Testis (tissue), 2 donors: ENCODE measurements at regions not wholly inside any gene's neighbourhood (a gene's known extent, or its start where the extent isn't known, plus 50 kb on each side); places are given as distances from the start of the nearest gene placed in this dataset.

ENCODE experiments used
- DNase-seq: peaks from one replicate; pipeline ENCODE4 v3.0.0-alpha.2; 2019
- H3K27ac ChIP-seq, 2 donors: fragments of 200-600 bp; sonication (generic); one replicate each; pipeline ENCODE4 v1.5.1; 2019
- H3K27me3 ChIP-seq: fragments of 200-600 bp; sonication (generic); one replicate; pipeline ENCODE4 v1.5.1; 2019
- H3K36me3 ChIP-seq: fragments of 200-600 bp; sonication (generic); one replicate; pipeline ENCODE4 v1.5.1; 2017; ENCODE audit warnings: low read depth; ENCODE audit errors: missing control alignments
- H3K4me1 ChIP-seq: fragments of 200-600 bp; sonication (generic); one replicate; pipeline ENCODE4 v1.5.1; 2019
- H3K4me3 ChIP-seq, 2 donors: fragments of 200-600 bp; sonication (generic); one replicate each; pipeline ENCODE4 v1.5.1; 2017 to 2019
- H3K9me3 ChIP-seq: fragments of 200-600 bp; sonication (generic); one replicate; pipeline ENCODE4 v1.5.1; 2017
- CTCF ChIP-seq, 3 experiments: fragments of 450-650 bp in 2 of 3; fragments of 200-600 bp in 1 of 3; sonication (generic) in 1 of 3; IDR thresholded peaks; one replicate each; pipeline ENCODE4 v1.5.1; 2016 to 2019; ENCODE audit warnings: antibody characterized with exemption in 3 of 3, mild to moderate bottlenecking in 2 of 3, moderate library complexity in 1 of 3
- POLR2A ChIP-seq: fragments of 450-650 bp; IDR thresholded peaks from one replicate; pipeline ENCODE4 v1.6.1; 2017; ENCODE audit warnings: antibody characterized with exemption, mild to moderate bottlenecking, moderate library complexity
- WGBS, 2 donors: methylation state at CpG; one replicate each; pipeline ENCODE4 v1.1.5; 2018; 5-methylcytosine and 5-hydroxymethylcytosine counted together
- intact Hi-C: fragments of 100-400 bp; cut with DNase I; formaldehyde crosslinking; loops from one replicate; pipeline ENCODE4 v1.15.1; 2023; ENCODE audit warnings: low total_unique reads

DNA sequence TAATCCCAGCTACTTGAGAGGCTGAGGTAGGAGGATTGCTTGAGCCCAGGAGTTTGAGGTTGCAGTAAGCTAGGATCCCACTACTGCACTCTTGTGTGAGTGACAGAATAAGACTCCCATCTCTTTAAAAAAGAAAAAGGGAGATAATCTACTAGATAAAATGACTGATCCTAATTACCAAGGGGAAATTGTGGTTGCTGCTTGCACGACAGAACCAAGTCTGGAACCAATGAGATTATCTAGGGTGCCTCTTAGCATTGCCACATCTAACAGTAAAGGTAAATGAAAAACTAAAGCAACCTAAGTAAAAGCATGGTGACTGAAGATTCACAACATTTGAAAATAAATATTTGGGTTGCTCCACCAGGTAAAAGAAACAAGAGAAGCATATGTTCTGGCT is 185.1 kb downstream of the PDHA2 start:
- no peak for DNase-seq
- Histone ChIP-seq H3K4me3 (no peak overlapping the region), H3K27me3 (no peaks in the 10 kb centered on the region), H3K36me3 (no peaks in the 10 kb centered on the region), H3K27ac (no peak overlapping the region), H3K9me3 (no peaks in the 10 kb centered on the region), H3K4me1 (no peaks in the 10 kb centered on the region)
- WGBS, 2 donors: 70 to 73% methylated on average over 1 of the region's 1 CpG
- no peak for TF ChIP-seq POLR2A
- no peak for TF ChIP-seq CTCF (IDR thresholded peaks at IDR 0.05)
- intact Hi-C loops: no loop called here

- peak; percentile 42 for DNase-seq
- Histone ChIP-seq H3K9me3 (no peaks in the 10 kb centered on the region), H3K27ac (no peak overlapping the region), H3K36me3 (no peaks in the 10 kb centered on the region), H3K4me1 (no peaks in the 10 kb centered on the region), H3K27me3 (no peaks in the 10 kb centered on the region), H3K4me3 (no peak overlapping the region)
- intact Hi-C loops: no loop called here
- no peak for TF ChIP-seq POLR2A
- TF ChIP-seq CTCF (IDR thresholded peaks at IDR 0.05): peak; percentile 25 to 51 (median 30)
Observed at GRCh38 chr4:96035727-96036126, 195.8 kb downstream of the PDHA2 start.

DNA sequence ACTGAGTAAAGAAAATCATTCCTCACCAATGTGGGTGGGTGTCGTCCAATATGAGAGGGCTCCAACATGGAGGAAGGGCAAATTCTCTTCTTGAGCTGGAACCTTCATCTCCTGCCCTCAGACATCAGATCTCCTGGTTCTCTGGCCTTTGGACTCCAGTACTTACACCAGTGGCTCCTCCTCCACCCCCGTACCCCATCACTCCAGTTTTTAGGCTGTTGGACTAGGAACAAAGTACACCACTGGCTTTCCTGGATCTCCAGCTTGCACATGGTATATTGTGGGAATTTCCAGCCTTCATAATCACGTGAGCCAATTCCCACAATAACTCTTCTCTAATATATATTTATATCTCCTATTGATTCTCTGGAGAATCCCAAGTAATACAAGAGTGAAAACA is 196.9 kb downstream of the PDHA2 start:
- Histone ChIP-seq H3K27me3 (no peaks in the 10 kb centered on the region), H3K27ac (no peak overlapping the region), H3K4me3 (no peak overlapping the region), H3K36me3 (no peaks in the 10 kb centered on the region), H3K4me1 (no peaks in the 10 kb centered on the region), H3K9me3 (no peaks in the 10 kb centered on the region)
- intact Hi-C loops: no loop called here
- TF ChIP-seq CTCF (IDR thresholded peaks at IDR 0.05) (no peak), POLR2A (no peak)
- DNase-seq: no peak
- WGBS, 2 donors: 89 to 90% methylated on average over 3 of the region's 3 CpGs

DNA sequence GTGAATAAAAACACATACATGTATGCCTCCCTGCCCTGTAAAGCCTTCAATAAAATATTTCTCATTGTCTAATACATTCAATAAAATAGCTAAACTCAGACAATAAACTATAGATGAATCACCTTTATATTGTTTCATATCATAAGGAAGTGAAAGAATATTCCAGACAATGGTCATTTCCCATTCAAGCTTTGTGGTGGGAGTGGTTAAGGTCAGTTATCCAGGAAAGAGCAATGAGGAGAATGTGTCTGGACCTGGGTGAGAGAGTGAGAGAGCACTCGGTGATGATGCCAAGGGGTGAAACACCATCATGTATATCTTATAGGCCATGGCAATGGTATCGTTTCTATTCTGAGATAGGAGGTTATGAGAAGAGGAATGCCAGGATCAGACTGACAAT is 197.8 kb downstream of the PDHA2 start:
- Histone ChIP-seq H3K4me1 (no peaks in the 10 kb centered on the region), H3K36me3 (no peaks in the 10 kb centered on the region), H3K4me3 (no peak overlapping the region), H3K9me3 (no peaks in the 10 kb centered on the region), H3K27me3 (no peaks in the 10 kb centered on the region), H3K27ac (no peak overlapping the region)
- no peak for TF ChIP-seq CTCF (IDR thresholded peaks at IDR 0.05)
- TF ChIP-seq POLR2A: no peak
- intact Hi-C loops: no loop called here
- no peak for DNase-seq
- WGBS, 2 donors: 88 to 94% methylated on average over 2 of the region's 2 CpGs

GRCh38 chr4:96039217-96039616 is 199.3 kb downstream of the PDHA2 start:
- intact Hi-C loops: no loop called here

More at GRCh38 chr4:96039217-96039616, 199.3 kb downstream of the PDHA2 start:
- Histone ChIP-seq H3K27me3 (no peaks in the 10 kb centered on the region), H3K9me3 (no peaks in the 10 kb centered on the region), H3K27ac (no peak overlapping the region), H3K4me1 (no peaks in the 10 kb centered on the region), H3K36me3 (no peaks in the 10 kb centered on the region), H3K4me3 (no peak overlapping the region)
- 18 to 24% methylated on average over 1 of the region's 1 CpG for WGBS, 2 donors
- TF ChIP-seq CTCF (IDR thresholded peaks at IDR 0.05) (no peak), POLR2A (no peak)
- DNase-seq: no peak
